Mucosa of descending colon (tissue), 3 donors: ENCODE measurements at regions not wholly inside any gene's neighbourhood (a gene's known extent, or its start where the extent isn't known, plus 50 kb on each side); places are given as distances from the start of the nearest gene placed in this dataset.

Experiments used
- ATAC-seq: fragments of 200-7000 bp; cut with Tn5 transposase; one replicate; pipeline ENCODE4 v1.9.1; 2020; ENCODE audit warnings: mild to moderate bottlenecking, moderate library complexity
- DNase-seq, 3 donors: peaks; one replicate each; pipeline ENCODE4 v3.0.0-alpha.2; 2020
- H3K36me3 ChIP-seq: fragments of 200-600 bp; one replicate; pipeline ENCODE4 v1.8.0; 2021; ENCODE audit warnings: low read depth, mild to moderate bottlenecking
- H3K4me1 ChIP-seq: fragments of 200-600 bp; one replicate; pipeline ENCODE4 v1.8.0; 2021; ENCODE audit warnings: low read depth, mild to moderate bottlenecking
- H3K4me3 ChIP-seq: fragments of 200-600 bp; one replicate; pipeline ENCODE4 v1.8.0; 2021; ENCODE audit warnings: mild to moderate bottlenecking
- H3K9me3 ChIP-seq: fragments of 200-600 bp; one replicate; pipeline ENCODE4 v1.8.0; 2021; ENCODE audit warnings: mild to moderate bottlenecking
- CTCF ChIP-seq: fragments of 200-600 bp; IDR thresholded peaks from one replicate; pipeline ENCODE4 v1.8.0; 2022; ENCODE audit warnings: antibody characterized with exemption, mild to moderate bottlenecking
- intact Hi-C, 2 donors: fragments of 100-400 bp; cut with DNase I in 1 of 2; cut with micrococcal nuclease in 1 of 2; formaldehyde crosslinking; loops; one replicate each; pipeline versions ENCODE4 v1.11.0 to v1.11.1; 2022; cut with DNase I, micrococcal nuclease
- donor health status: DM: no; HTN: no; CAD: no; lungs with moderate emphysema.
- donor health status: DM: no; HTN: no; CAD: no.
- donor health status: DM: no; HTN: yes; CAD: no.

GRCh38 chr6:121879149-121879548 lies 443.7 kb downstream of the GJA1 start:
- DNase-seq, result no peak
- H3K36me3 ChIP-seq, result no peaks in the 10 kb centered on the region
- TF ChIP-seq CTCF, result no peak
- H3K4me3 ChIP-seq, result no peak overlapping the region
- H3K4me1 ChIP-seq, result no peaks in the 10 kb centered on the region
- ATAC-seq, result no peak
- intact Hi-C loops, result no loop called here
- no peaks in the 10 kb centered on the region for H3K9me3 ChIP-seq

- Histone ChIP-seq H3K4me1 (no peaks in the 10 kb centered on the region), H3K9me3 (no peaks in the 10 kb centered on the region), H3K4me3 (no peak overlapping the region), H3K36me3 (no peaks in the 10 kb centered on the region)
- intact Hi-C loops, result no loop called here
- DNase-seq (no peak), ATAC-seq (no peak)
- TF ChIP-seq CTCF, result no peak
Observed at GRCh38 chr6:121880831-121881230, 445.4 kb downstream of the GJA1 start.

GRCh38 chr6:121881974-121882667 lies 446.7 kb downstream of the GJA1 start:
- intact Hi-C loops, result no loop called here
- no peaks in the 10 kb centered on the region for H3K9me3 ChIP-seq
- TF ChIP-seq CTCF, result no peak
- H3K4me3 ChIP-seq, result no peak overlapping the region
- no peak for DNase-seq
- no peaks in the 10 kb centered on the region for H3K36me3 ChIP-seq
- no peak for ATAC-seq
- H3K4me1 ChIP-seq, result no peaks in the 10 kb centered on the region

GRCh38 chr6:121884091-121884490 lies 448.6 kb downstream of the GJA1 start:
- H3K9me3 ChIP-seq, result no peaks in the 10 kb centered on the region
- H3K4me1 ChIP-seq, result no peaks in the 10 kb centered on the region
- intact Hi-C loops, result no loop called here
- DNase-seq (no peak), ATAC-seq (no peak)
- TF ChIP-seq CTCF, result no peak
- no peak overlapping the region for H3K4me3 ChIP-seq
- no peaks in the 10 kb centered on the region for H3K36me3 ChIP-seq

- ATAC-seq, result no peak
- no peaks in the 10 kb centered on the region for H3K36me3 ChIP-seq
- H3K9me3 ChIP-seq, result no peaks in the 10 kb centered on the region
- no peaks in the 10 kb centered on the region for H3K4me1 ChIP-seq
- no peak overlapping the region for H3K4me3 ChIP-seq
- intact Hi-C loops, result no loop called here
- no peak for DNase-seq
- no peak for TF ChIP-seq CTCF
Observed at GRCh38 chr6:121884620-121885019, 449.2 kb downstream of the GJA1 start.
